ENCODE measurements at regions not wholly inside any gene's neighbourhood (a gene's known extent, or its start where the extent isn't known, plus 50 kb on each side); places are given as distances from the start of the nearest gene placed in this dataset.

GRCh38 chr7:26549281-26549944, 257.8 kb downstream of the SNX10 start:
- no peak for TF ChIP-seq RAD21 (conservative IDR thresholded peaks at IDR 0.05)
- TF ChIP-seq CTCF (IDR thresholded peaks at IDR 0.05; ENCODE audit: poor library complexity, severe bottlenecking), result no peak
- no peak for TF ChIP-seq TAF1 (IDR thresholded peaks at IDR 0.05; ENCODE audit: low read depth)
- TF ChIP-seq EZH2 (IDR thresholded peaks at IDR 0.05; ENCODE audit: borderline replicate concordance, insufficient read depth, low read length, poor library complexity, severe bottlenecking), result no peak

Data from neural cell (in vitro differentiated cells).